ENCODE measurements at regions not wholly inside any gene's neighbourhood (a gene's known extent, or its start where the extent isn't known, plus 50 kb on each side); places are given as distances from the start of the nearest gene placed in this dataset.
"Not testable (repeated sequence)": the region's sequence is repeated elsewhere in the genome, so short reads cannot be mapped to it uniquely, and the experiment has no call there.

DNA sequence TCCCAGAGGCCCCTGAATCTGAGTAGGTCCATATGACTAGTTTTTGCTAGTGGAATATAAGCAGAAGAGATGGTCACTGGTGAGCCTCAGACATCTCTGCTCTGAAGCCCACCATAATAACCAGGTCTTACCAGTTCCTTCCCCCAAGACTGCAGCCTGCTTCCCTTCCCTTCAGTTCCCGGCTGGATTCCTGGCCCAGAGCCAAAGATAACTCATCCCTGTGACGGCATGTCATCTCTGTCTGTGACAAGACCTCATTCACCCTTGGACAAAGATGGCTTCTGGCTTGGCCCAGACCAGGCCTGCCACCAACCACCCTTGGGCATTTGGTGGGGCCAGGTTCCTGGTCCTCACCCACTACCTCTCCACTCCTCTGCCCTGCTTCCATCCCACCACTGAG is 145.5 kb upstream of the TOP1 start:
- in situ Hi-C loops (cut with HindIII; ENCODE audit: low pct_unique_long_range_greater_than_20kb, low sequenced_read_pairs): no loop called here
- CTCF ChIA-PET: no interaction called here
- no peak for ATAC-seq

DNA sequence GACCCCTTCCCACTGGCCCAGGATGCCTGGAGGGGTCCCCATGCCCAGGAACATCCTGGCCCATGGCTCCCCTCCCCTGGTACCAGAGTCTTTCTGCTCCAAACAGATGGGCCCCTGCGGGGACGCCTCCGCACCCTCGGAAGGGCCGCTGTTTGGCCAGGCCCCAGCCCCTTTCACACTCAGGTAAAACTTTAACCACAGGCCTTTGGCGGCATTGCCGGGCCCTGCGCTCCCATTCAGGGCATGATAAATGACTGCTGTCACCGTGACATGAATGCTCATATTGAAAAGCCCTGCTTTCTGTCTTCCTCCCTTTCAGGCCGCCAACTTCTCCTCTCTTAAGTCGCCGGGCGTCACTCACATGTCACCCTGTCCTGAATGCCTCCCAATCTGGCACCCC is 141.5 kb upstream of the TOP1 start:
- H3K27me3 ChIP-seq (ENCODE audit: control insufficient read depth, insufficient read depth, low read length): no peaks in the 10 kb centered on the region
- BruUV-seq (replicated peaks): no TSS peak
- no peak for ATAC-seq
- in situ Hi-C loops (cut with HindIII; ENCODE audit: low pct_unique_long_range_greater_than_20kb, low sequenced_read_pairs) (no loop called here), intact Hi-C loops (cut with micrococcal nuclease; ENCODE audit: unreplicated experiment) (no loop called here)
- no peak overlapping the region for H3K4me3 ChIP-seq (ENCODE audit: low read depth in 2 of 2, low read length in 2 of 2)
- no peaks in the 10 kb centered on the region for H3K4me1 ChIP-seq (ENCODE audit: control insufficient read depth, insufficient read depth, low read length)
- CTCF ChIA-PET: no interaction called here
- no peaks in the 10 kb centered on the region for H3K9me3 ChIP-seq (ENCODE audit: control insufficient read depth, insufficient read depth, low read depth, low read length)
- TF ChIP-seq TCF7L2 (IDR thresholded peaks at IDR 0.05; ENCODE audit: low read depth, low read length) (no peak), SIN3A (IDR thresholded peaks at IDR 0.05; ENCODE audit: borderline replicate concordance, insufficient read depth, low read depth, low read length) (no peak), POLR2AphosphoS5 (IDR thresholded peaks at IDR 0.05; ENCODE audit: low read depth, low read length) (no peak), REST (IDR thresholded peaks at IDR 0.05; ENCODE audit: insufficient read depth in 1 of 2, low read depth in 2 of 2, low read length in 1 of 2) (no peak)
- TF ChIP-seq, protein P1, sequence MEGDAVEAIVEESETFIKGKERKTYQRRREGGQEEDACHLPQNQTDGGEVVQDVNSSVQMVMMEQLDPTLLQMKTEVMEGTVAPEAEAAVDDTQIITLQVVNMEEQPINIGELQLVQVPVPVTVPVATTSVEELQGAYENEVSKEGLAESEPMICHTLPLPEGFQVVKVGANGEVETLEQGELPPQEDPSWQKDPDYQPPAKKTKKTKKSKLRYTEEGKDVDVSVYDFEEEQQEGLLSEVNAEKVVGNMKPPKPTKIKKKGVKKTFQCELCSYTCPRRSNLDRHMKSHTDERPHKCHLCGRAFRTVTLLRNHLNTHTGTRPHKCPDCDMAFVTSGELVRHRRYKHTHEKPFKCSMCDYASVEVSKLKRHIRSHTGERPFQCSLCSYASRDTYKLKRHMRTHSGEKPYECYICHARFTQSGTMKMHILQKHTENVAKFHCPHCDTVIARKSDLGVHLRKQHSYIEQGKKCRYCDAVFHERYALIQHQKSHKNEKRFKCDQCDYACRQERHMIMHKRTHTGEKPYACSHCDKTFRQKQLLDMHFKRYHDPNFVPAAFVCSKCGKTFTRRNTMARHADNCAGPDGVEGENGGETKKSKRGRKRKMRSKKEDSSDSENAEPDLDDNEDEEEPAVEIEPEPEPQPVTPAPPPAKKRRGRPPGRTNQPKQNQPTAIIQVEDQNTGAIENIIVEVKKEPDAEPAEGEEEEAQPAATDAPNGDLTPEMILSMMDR (IDR thresholded peaks at IDR 0.05): no peak
- no peak for DNase-seq (ENCODE audit: low read depth, low spot score)
- H3K36me3 ChIP-seq (ENCODE audit: control insufficient read depth, insufficient read depth, low read length): no peaks in the 10 kb centered on the region
- POLR2A ChIA-PET: no interaction called here
- H3K27ac ChIP-seq (ENCODE audit: low read length): no peak overlapping the region

More for the DNA sequence above, 145.5 kb upstream of the TOP1 start:
- H3K4me1 ChIP-seq (ENCODE audit: control insufficient read depth, insufficient read depth, low read length): no peaks in the 10 kb centered on the region
- DNase-seq (ENCODE audit: low read depth, low spot score): no peak
- H3K9me3 ChIP-seq (ENCODE audit: control insufficient read depth, insufficient read depth, low read depth, low read length): no peaks in the 10 kb centered on the region
- no peak overlapping the region for H3K27ac ChIP-seq (ENCODE audit: low read length)
- H3K27me3 ChIP-seq (ENCODE audit: control insufficient read depth, insufficient read depth, low read length): no peaks in the 10 kb centered on the region; the same call in 1 of the 2 replicates
- intact Hi-C loops (cut with micrococcal nuclease; ENCODE audit: unreplicated experiment): no loop called here
- TF ChIP-seq, protein P1 (IDR thresholded peaks at IDR 0.05): no peak
- TF ChIP-seq POLR2AphosphoS5 (IDR thresholded peaks at IDR 0.05; ENCODE audit: low read depth, low read length) (no peak), TCF7L2 (IDR thresholded peaks at IDR 0.05; ENCODE audit: low read depth, low read length) (no peak), REST (IDR thresholded peaks at IDR 0.05; ENCODE audit: insufficient read depth in 1 of 2, low read depth in 2 of 2, low read length in 1 of 2) (no peak), SIN3A (IDR thresholded peaks at IDR 0.05; ENCODE audit: borderline replicate concordance, insufficient read depth, low read depth, low read length) (no peak)
- H3K36me3 ChIP-seq (ENCODE audit: control insufficient read depth, insufficient read depth, low read length): no peaks in the 10 kb centered on the region
- no peak overlapping the region for H3K4me3 ChIP-seq (ENCODE audit: low read depth in 2 of 2, low read length in 2 of 2)
- no TSS peak for BruUV-seq (replicated peaks)
- POLR2A ChIA-PET: no interaction called here

DNA sequence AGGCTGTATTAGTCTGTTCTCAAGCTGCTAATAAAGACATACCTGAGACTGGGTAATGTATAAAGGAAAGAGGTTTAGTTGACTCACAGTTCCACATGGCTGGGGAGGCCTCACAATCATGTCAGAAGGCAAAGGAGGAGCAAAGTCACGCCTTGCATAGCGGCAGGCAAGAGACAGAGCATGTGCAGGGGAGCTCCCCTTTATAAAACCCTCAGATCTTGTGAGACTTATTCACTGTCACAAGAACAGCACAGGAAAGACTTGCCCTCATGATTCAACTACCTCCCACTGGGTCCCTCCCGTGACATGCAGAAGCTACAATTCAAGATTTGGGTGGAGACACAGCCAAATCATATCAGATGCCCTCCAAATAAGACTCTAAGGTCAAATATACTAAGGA is 139.4 kb upstream of the TOP1 start:
- H3K4me3 ChIP-seq (ENCODE audit: low read depth in 2 of 2, low read length in 2 of 2); H3K27ac ChIP-seq (ENCODE audit: low read length); CTCF ChIA-PET; ATAC-seq; BruUV-seq (replicated peaks); H3K4me1 ChIP-seq (ENCODE audit: control insufficient read depth, insufficient read depth, low read length); H3K9me3 ChIP-seq (ENCODE audit: control insufficient read depth, insufficient read depth, low read depth, low read length); POLR2A ChIA-PET; intact Hi-C loops (cut with micrococcal nuclease; ENCODE audit: unreplicated experiment); H3K27me3 ChIP-seq (ENCODE audit: control insufficient read depth, insufficient read depth, low read length); in situ Hi-C loops (cut with HindIII; ENCODE audit: low pct_unique_long_range_greater_than_20kb, low sequenced_read_pairs); H3K36me3 ChIP-seq (ENCODE audit: control insufficient read depth, insufficient read depth, low read length); DNase-seq (ENCODE audit: low read depth, low spot score): not testable (repeated sequence)

Measured in Panc1 (cell line).